GM12864 (cell line): ENCODE measurements at regions not wholly inside any gene's neighbourhood (a gene's known extent, or its start where the extent isn't known, plus 50 kb on each side); places are given as distances from the start of the nearest gene placed in this dataset.

Experiments used
- DNase-seq: peaks from one replicate; pipeline ENCODE4 v3.0.0-alpha.2; 2011; ENCODE audit warnings: low read depth
- H3K4me3 ChIP-seq: 2 replicates; pipeline ENCODE4 v1.5.1; 2011; ENCODE audit warnings: mild to moderate bottlenecking, low read depth, low read length, control low read depth
- CTCF ChIP-seq: IDR thresholded peaks from 2 replicates; pipeline ENCODE4 v1.5.1; 2011; ENCODE audit warnings: low read depth, mild to moderate bottlenecking, moderate library complexity, low read length, control low read depth, inconsistent platforms; ENCODE audit errors: missing control alignments

GRCh38 chr4:65737672-65738071 is 67.4 kb upstream of the EPHA5 start:
- no peak for DNase-seq
- no peak overlapping the region for H3K4me3 ChIP-seq
- TF ChIP-seq CTCF = no peak

- no peak overlapping the region for H3K4me3 ChIP-seq
- TF ChIP-seq CTCF = no peak
- DNase-seq = no peak
Measured at GRCh38 chr4:65724973-65725372, 54.7 kb upstream of the EPHA5 start.
